ENCODE measurements at regions not wholly inside any gene's neighbourhood (a gene's known extent, or its start where the extent isn't known, plus 50 kb on each side); places are given as distances from the start of the nearest gene placed in this dataset.

DNA sequence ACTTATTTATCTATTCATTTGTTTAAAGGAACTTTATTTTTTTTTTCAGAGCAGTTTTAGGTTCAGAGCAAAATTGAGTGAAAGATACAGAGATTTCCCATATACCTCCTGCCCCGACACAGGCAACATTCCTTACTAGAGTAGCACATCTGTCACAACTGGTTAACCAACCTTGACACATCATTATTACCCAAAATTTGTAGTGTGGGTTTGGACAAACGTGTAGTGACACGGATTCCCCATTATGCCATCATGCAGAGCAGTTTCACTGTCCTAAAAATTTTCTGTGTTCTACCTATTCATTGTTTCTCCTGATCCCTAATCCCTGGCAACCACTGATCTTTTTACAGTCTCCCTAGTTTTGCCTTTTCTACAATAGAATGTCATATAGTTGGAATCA is 57.3 kb upstream of the LHFPL2 start:
- TF ChIP-seq TCF7 (CRISPR knock-in tag; IDR thresholded peaks at IDR 0.05; ENCODE audit: low read depth) (no peak), KAT7 (CRISPR knock-in tag; IDR thresholded peaks at IDR 0.05; ENCODE audit: borderline replicate concordance) (no peak), NR2C2 (CRISPR knock-in tag; IDR thresholded peaks at IDR 0.05) (no peak), FOXK1 (CRISPR knock-in tag; IDR thresholded peaks at IDR 0.05) (no peak), ZNF121 (CRISPR knock-in tag; IDR thresholded peaks at IDR 0.05) (no peak), SP1 (CRISPR knock-in tag; conservative IDR thresholded peaks at IDR 0.05) (no peak)
- TF ChIP-seq, protein P1, sequence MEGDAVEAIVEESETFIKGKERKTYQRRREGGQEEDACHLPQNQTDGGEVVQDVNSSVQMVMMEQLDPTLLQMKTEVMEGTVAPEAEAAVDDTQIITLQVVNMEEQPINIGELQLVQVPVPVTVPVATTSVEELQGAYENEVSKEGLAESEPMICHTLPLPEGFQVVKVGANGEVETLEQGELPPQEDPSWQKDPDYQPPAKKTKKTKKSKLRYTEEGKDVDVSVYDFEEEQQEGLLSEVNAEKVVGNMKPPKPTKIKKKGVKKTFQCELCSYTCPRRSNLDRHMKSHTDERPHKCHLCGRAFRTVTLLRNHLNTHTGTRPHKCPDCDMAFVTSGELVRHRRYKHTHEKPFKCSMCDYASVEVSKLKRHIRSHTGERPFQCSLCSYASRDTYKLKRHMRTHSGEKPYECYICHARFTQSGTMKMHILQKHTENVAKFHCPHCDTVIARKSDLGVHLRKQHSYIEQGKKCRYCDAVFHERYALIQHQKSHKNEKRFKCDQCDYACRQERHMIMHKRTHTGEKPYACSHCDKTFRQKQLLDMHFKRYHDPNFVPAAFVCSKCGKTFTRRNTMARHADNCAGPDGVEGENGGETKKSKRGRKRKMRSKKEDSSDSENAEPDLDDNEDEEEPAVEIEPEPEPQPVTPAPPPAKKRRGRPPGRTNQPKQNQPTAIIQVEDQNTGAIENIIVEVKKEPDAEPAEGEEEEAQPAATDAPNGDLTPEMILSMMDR (IDR thresholded peaks at IDR 0.05), result no peak
- TF ChIP-seq, protein P2, sequence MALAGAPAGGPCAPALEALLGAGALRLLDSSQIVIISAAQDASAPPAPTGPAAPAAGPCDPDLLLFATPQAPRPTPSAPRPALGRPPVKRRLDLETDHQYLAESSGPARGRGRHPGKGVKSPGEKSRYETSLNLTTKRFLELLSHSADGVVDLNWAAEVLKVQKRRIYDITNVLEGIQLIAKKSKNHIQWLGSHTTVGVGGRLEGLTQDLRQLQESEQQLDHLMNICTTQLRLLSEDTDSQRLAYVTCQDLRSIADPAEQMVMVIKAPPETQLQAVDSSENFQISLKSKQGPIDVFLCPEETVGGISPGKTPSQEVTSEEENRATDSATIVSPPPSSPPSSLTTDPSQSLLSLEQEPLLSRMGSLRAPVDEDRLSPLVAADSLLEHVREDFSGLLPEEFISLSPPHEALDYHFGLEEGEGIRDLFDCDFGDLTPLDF (CRISPR knock-in tag; IDR thresholded peaks at IDR 0.05), result no peak
- TF ChIP-seq, protein P3, sequence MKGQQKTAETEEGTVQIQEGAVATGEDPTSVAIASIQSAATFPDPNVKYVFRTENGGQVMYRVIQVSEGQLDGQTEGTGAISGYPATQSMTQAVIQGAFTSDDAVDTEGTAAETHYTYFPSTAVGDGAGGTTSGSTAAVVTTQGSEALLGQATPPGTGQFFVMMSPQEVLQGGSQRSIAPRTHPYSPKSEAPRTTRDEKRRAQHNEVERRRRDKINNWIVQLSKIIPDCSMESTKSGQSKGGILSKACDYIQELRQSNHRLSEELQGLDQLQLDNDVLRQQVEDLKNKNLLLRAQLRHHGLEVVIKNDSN (CRISPR knock-in tag; IDR thresholded peaks at IDR 0.05), result no peak

Measured in WTC11 (cell line).